HEK293T (cell line): ENCODE measurements at regions not wholly inside any gene's neighbourhood (a gene's known extent, or its start where the extent isn't known, plus 50 kb on each side); places are given as distances from the start of the nearest gene placed in this dataset.

Experiments
- CTCF ChIA-PET: fragments of 350-600 bp; formaldehyde crosslinking; extraction: SDS; loops from one replicate; lab custom pipeline; 2021; ENCODE audit warnings: antibody characterized with exemption, inconsistent platforms; lab: Yijun Ruan, JAX
- POLR2A ChIA-PET: fragments of 350-600 bp; formaldehyde crosslinking; extraction: SDS; loops from one replicate; lab custom pipeline; 2020; ENCODE audit warnings: antibody characterized with exemption, inconsistent platforms; lab: Yijun Ruan, JAX
- DNase-seq: peaks from one replicate; pipeline ENCODE4 v3.0.0; 2012; ENCODE audit warnings: mixed read lengths; ENCODE audit errors: extremely low spot score
- ARNT ChIP-seq: fragments of 450-650 bp; IDR thresholded peaks from 2 replicates; pipeline ENCODE4 v1.6.1; 2017; ENCODE audit warnings: mild to moderate bottlenecking
- BHLHE40 ChIP-seq: fragments of 450-650 bp; IDR thresholded peaks from 2 replicates; pipeline ENCODE4 v1.6.1; 2016; ENCODE audit warnings: mild to moderate bottlenecking, moderate library complexity, borderline replicate concordance
- CTBP1 ChIP-seq: fragments of 450-650 bp; IDR thresholded peaks from 2 replicates; pipeline ENCODE4 v1.6.1; 2016; ENCODE audit warnings: borderline replicate concordance
- ELF4 ChIP-seq: fragments of 450-650 bp; IDR thresholded peaks from 2 replicates; pipeline ENCODE4 v1.6.1; 2017; ENCODE audit warnings: antibody characterized with exemption
- FOXA1 ChIP-seq: fragments of 450-650 bp; IDR thresholded peaks from 2 replicates; pipeline ENCODE4 v1.6.1; 2016; ENCODE audit warnings: mild to moderate bottlenecking
- FOXK2 ChIP-seq: fragments of 450-650 bp; IDR thresholded peaks from 2 replicates; pipeline ENCODE4 v1.6.1; 2016; ENCODE audit warnings: mild to moderate bottlenecking
- FOXM1 ChIP-seq: fragments of 450-650 bp; IDR thresholded peaks from 2 replicates; pipeline ENCODE4 v1.6.1; 2017; ENCODE audit warnings: mild to moderate bottlenecking, borderline replicate concordance
- HDGF ChIP-seq: fragments of 450-650 bp; IDR thresholded peaks from 2 replicates; pipeline ENCODE4 v1.6.1; 2017; ENCODE audit warnings: antibody characterized with exemption, borderline replicate concordance
- L3MBTL2 ChIP-seq: fragments of 450-650 bp; conservative IDR thresholded peaks from 2 replicates; pipeline ENCODE4 v1.6.1; 2016; ENCODE audit warnings: mild to moderate bottlenecking
- LEF1 ChIP-seq: fragments of 450-650 bp; IDR thresholded peaks from 2 replicates; pipeline ENCODE4 v1.6.1; 2017; ENCODE audit warnings: mild to moderate bottlenecking, borderline replicate concordance
- NFRKB ChIP-seq: fragments of 450-650 bp; IDR thresholded peaks from 2 replicates; pipeline ENCODE4 v1.6.1; 2016; ENCODE audit warnings: mild to moderate bottlenecking, moderate library complexity
- PKNOX1 ChIP-seq: fragments of 450-650 bp; IDR thresholded peaks from 2 replicates; pipeline ENCODE4 v1.6.1; 2016
- SP1 ChIP-seq: fragments of 450-650 bp; IDR thresholded peaks from 2 replicates; pipeline ENCODE4 v1.6.1; 2017
- SUZ12 ChIP-seq: fragments of 450-650 bp; IDR thresholded peaks from 2 replicates; pipeline ENCODE4 v1.6.1; 2016; ENCODE audit warnings: mild to moderate bottlenecking
- TARDBP ChIP-seq: fragments of 450-650 bp; IDR thresholded peaks from 2 replicates; pipeline ENCODE4 v1.6.1; 2016
- ZNF384 ChIP-seq: fragments of 450-650 bp; IDR thresholded peaks from 2 replicates; pipeline ENCODE4 v1.6.1; 2016

DNA sequence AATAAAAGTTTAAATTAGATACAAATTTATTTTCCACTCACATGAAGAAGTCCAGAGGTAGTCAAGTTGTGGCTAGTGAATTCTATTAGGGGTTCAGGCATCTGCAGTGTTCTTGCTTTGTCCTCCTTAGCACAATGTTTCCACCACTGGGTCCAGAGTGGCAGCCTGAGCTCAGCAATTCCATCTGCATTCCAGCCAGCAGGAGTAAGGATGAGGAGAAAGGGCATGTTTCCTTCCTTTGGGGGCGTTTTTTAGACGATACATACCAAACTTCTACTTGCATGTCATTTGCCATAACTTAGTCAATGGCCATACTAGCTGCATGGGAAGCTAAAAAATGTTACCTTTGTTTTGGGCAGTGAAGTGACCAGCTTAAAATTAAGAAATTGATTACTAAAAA is 98.5 kb upstream of the VANGL1 start:
- TF ChIP-seq L3MBTL2 (no peak), SP1 (no peak), TARDBP (no peak), ARNT (no peak), HDGF (no peak), CTBP1 (no peak), ELF4 (no peak), PKNOX1 (no peak), LEF1 (no peak), SUZ12 (no peak), FOXK2 (no peak), NFRKB (no peak)
- CTCF ChIA-PET = no interaction called here
- POLR2A ChIA-PET = no interaction called here
- no peak for DNase-seq

DNA sequence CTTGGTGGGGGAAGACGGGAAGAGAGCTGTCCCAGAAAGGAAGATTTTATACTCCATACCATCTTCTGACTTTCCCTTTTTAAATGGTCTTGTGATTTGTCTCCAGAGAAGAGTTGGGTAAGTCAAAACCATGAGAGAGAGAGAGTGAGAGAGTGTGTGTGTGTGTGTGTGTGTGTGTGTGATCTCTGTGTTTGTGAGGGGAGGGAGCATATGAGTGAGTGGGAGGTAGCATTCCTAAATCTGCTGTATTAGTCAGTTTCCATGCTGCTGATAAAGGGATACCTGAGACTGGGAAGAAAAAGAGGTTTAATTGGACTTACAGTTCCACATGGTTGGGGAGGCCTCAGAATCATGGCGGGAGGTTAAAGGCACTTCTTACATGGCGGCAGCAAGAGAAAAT is 102.0 kb upstream of the VANGL1 start:
- no peak for DNase-seq
- ChIA-PET POLR2A (no interaction called here), CTCF (interaction anchor here (0.6 kb wide), 1 partner anchor 63 kb away, joined by 3 read pairs; no protein-coding TSS in a partner anchor)
- no peak for TF ChIP-seq SUZ12
- TF ChIP-seq SP1 = no peak
- TF ChIP-seq NFRKB = no peak
- TF ChIP-seq HDGF = no peak
- TF ChIP-seq CTBP1 = no peak
- TF ChIP-seq FOXA1 = no peak
- no peak for TF ChIP-seq FOXM1
- no peak for TF ChIP-seq L3MBTL2
- TF ChIP-seq ZNF384 = no peak
- TF ChIP-seq FOXK2 = no peak
- no peak for TF ChIP-seq LEF1
- TF ChIP-seq TARDBP = no peak
- TF ChIP-seq BHLHE40 = no peak
- TF ChIP-seq PKNOX1 = no peak

GRCh38 chr1:115539061-115539460 is 102.7 kb upstream of the VANGL1 start:
- ChIA-PET POLR2A (no interaction called here), CTCF (no interaction called here)
- TF ChIP-seq SP1 (no peak), TARDBP (no peak), HDGF (no peak), L3MBTL2 (no peak), ARNT (no peak), FOXK2 (no peak), ELF4 (no peak), BHLHE40 (no peak), CTBP1 (no peak), ZNF384 (no peak), FOXA1 (no peak), NFRKB (no peak)
- no peak for DNase-seq

DNA sequence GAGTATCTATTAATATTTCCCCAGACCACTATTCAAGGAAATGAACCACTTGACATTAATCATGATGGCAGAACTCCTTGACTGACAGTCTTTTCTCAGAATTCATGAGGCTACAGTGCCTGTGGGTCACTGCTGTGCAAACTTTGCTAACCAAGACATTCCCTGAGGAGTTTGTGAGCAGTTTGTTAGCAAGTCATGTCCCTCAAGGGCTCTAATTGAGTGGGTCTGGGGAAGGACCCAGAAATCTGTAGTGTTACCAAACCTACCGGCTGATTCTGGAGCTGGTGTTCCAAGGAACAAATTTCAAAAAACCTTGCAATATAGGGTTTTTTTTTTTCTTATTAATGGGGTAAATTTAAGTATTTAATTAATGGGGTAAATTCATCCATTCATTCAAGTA is 103.2 kb upstream of the VANGL1 start:
- ChIA-PET CTCF (no interaction called here), POLR2A (no interaction called here)
- TF ChIP-seq FOXK2 (no peak), NFRKB (no peak), TARDBP (no peak)
- DNase-seq = no peak

GRCh38 chr1:115537415-115537814 is 104.4 kb upstream of the VANGL1 start:
- TF ChIP-seq FOXM1 = no peak
- no peak for TF ChIP-seq ZNF384
- TF ChIP-seq L3MBTL2 = no peak
- TF ChIP-seq PKNOX1 = no peak
- no peak for TF ChIP-seq CTBP1
- TF ChIP-seq FOXK2 = no peak
- no peak for TF ChIP-seq HDGF
- no peak for TF ChIP-seq BHLHE40
- no peak for TF ChIP-seq LEF1
- TF ChIP-seq NFRKB = no peak
- no peak for TF ChIP-seq ARNT
- no peak for TF ChIP-seq ELF4
- TF ChIP-seq SUZ12 = no peak
- TF ChIP-seq FOXA1 = no peak
- TF ChIP-seq SP1 = no peak
- DNase-seq = no peak
- CTCF ChIA-PET = no interaction called here
- POLR2A ChIA-PET = no interaction called here

GRCh38 chr1:115536279-115536816 is 105.4 kb upstream of the VANGL1 start:
- DNase-seq = no peak
- CTCF ChIA-PET = no interaction called here
- POLR2A ChIA-PET = no interaction called here
- TF ChIP-seq TARDBP (no peak), LEF1 (no peak), ELF4 (no peak), PKNOX1 (no peak), FOXM1 (no peak), NFRKB (no peak), SUZ12 (no peak), L3MBTL2 (no peak), FOXA1 (no peak), HDGF (no peak), FOXK2 (no peak), ZNF384 (no peak), ARNT (no peak), BHLHE40 (no peak), SP1 (no peak), CTBP1 (no peak)
